ENCODE measurements at regions not wholly inside any gene's neighbourhood (a gene's known extent, or its start where the extent isn't known, plus 50 kb on each side); places are given as distances from the start of the nearest gene placed in this dataset.
A peak's percentile ranks its signal among the peaks of the same experiment; 100 is the strongest.

- no peak for TF ChIP-seq ZNF407 (IDR thresholded peaks at IDR 0.05; ENCODE audit: low read depth)
- no peak for TF ChIP-seq PHF20 (IDR thresholded peaks at IDR 0.05; ENCODE audit: partially characterized antibody)
- TF ChIP-seq TAL1 (IDR thresholded peaks at IDR 0.05): no peak
- no peak for TF ChIP-seq ZNF589 (CRISPR knock-in tag; IDR thresholded peaks at IDR 0.05; ENCODE audit: low read depth)
- TF ChIP-seq XRCC5 (IDR thresholded peaks at IDR 0.05; ENCODE audit: low read depth, low read length): no peak
- 0 out of 2 replicates have a peak, but pooled peaks have one; percentile 37 for TF ChIP-seq SREBF1 (IDR thresholded peaks at IDR 0.05; ENCODE audit: borderline replicate concordance, low read depth, low read length)
- TF ChIP-seq, protein P1, sequence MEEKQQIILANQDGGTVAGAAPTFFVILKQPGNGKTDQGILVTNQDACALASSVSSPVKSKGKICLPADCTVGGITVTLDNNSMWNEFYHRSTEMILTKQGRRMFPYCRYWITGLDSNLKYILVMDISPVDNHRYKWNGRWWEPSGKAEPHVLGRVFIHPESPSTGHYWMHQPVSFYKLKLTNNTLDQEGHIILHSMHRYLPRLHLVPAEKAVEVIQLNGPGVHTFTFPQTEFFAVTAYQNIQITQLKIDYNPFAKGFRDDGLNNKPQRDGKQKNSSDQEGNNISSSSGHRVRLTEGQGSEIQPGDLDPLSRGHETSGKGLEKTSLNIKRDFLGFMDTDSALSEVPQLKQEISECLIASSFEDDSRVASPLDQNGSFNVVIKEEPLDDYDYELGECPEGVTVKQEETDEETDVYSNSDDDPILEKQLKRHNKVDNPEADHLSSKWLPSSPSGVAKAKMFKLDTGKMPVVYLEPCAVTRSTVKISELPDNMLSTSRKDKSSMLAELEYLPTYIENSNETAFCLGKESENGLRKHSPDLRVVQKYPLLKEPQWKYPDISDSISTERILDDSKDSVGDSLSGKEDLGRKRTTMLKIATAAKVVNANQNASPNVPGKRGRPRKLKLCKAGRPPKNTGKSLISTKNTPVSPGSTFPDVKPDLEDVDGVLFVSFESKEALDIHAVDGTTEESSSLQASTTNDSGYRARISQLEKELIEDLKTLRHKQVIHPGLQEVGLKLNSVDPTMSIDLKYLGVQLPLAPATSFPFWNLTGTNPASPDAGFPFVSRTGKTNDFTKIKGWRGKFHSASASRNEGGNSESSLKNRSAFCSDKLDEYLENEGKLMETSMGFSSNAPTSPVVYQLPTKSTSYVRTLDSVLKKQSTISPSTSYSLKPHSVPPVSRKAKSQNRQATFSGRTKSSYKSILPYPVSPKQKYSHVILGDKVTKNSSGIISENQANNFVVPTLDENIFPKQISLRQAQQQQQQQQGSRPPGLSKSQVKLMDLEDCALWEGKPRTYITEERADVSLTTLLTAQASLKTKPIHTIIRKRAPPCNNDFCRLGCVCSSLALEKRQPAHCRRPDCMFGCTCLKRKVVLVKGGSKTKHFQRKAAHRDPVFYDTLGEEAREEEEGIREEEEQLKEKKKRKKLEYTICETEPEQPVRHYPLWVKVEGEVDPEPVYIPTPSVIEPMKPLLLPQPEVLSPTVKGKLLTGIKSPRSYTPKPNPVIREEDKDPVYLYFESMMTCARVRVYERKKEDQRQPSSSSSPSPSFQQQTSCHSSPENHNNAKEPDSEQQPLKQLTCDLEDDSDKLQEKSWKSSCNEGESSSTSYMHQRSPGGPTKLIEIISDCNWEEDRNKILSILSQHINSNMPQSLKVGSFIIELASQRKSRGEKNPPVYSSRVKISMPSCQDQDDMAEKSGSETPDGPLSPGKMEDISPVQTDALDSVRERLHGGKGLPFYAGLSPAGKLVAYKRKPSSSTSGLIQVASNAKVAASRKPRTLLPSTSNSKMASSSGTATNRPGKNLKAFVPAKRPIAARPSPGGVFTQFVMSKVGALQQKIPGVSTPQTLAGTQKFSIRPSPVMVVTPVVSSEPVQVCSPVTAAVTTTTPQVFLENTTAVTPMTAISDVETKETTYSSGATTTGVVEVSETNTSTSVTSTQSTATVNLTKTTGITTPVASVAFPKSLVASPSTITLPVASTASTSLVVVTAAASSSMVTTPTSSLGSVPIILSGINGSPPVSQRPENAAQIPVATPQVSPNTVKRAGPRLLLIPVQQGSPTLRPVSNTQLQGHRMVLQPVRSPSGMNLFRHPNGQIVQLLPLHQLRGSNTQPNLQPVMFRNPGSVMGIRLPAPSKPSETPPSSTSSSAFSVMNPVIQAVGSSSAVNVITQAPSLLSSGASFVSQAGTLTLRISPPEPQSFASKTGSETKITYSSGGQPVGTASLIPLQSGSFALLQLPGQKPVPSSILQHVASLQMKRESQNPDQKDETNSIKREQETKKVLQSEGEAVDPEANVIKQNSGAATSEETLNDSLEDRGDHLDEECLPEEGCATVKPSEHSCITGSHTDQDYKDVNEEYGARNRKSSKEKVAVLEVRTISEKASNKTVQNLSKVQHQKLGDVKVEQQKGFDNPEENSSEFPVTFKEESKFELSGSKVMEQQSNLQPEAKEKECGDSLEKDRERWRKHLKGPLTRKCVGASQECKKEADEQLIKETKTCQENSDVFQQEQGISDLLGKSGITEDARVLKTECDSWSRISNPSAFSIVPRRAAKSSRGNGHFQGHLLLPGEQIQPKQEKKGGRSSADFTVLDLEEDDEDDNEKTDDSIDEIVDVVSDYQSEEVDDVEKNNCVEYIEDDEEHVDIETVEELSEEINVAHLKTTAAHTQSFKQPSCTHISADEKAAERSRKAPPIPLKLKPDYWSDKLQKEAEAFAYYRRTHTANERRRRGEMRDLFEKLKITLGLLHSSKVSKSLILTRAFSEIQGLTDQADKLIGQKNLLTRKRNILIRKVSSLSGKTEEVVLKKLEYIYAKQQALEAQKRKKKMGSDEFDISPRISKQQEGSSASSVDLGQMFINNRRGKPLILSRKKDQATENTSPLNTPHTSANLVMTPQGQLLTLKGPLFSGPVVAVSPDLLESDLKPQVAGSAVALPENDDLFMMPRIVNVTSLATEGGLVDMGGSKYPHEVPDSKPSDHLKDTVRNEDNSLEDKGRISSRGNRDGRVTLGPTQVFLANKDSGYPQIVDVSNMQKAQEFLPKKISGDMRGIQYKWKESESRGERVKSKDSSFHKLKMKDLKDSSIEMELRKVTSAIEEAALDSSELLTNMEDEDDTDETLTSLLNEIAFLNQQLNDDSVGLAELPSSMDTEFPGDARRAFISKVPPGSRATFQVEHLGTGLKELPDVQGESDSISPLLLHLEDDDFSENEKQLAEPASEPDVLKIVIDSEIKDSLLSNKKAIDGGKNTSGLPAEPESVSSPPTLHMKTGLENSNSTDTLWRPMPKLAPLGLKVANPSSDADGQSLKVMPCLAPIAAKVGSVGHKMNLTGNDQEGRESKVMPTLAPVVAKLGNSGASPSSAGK (IDR thresholded peaks at IDR 0.05): no peak
- TF ChIP-seq POU5F1 (IDR thresholded peaks at IDR 0.05; ENCODE audit: borderline replicate concordance, low read depth, low read length, partially characterized antibody): peak; percentile 8
Measured at GRCh38 chr22:22348815-22349454, 104.3 kb downstream of the VPREB1 start (continued).
